Transverse colon (tissue), 4 donors: ENCODE measurements at regions not wholly inside any gene's neighbourhood (a gene's known extent, or its start where the extent isn't known, plus 50 kb on each side); places are given as distances from the start of the nearest gene placed in this dataset.

Source experiments
- DNase-seq: peaks from one replicate; pipeline ENCODE4 v3.0.0-alpha.2; 2019
- H3K27ac ChIP-seq, 4 donors: fragments of 200-600 bp; sonication (generic); 2 replicates each; pipeline ENCODE4 v1.5.1; 2016 to 2018; ENCODE audit warnings: inconsistent platforms in 4 of 4
- H3K27me3 ChIP-seq: fragments of 200-600 bp; sonication (generic); 2 replicates; pipeline ENCODE4 v1.5.1; 2017; ENCODE audit warnings: inconsistent platforms
- H3K36me3 ChIP-seq, 4 donors: fragments of 200-600 bp; sonication (generic); 2 replicates each; pipeline ENCODE4 v1.5.1; 2017 to 2019; ENCODE audit warnings: inconsistent platforms in 4 of 4
- H3K4me1 ChIP-seq, 4 donors: fragments of 200-600 bp; sonication (generic); 2 replicates each; pipeline ENCODE4 v1.5.1; 2017 to 2020; ENCODE audit warnings: inconsistent platforms in 4 of 4
- H3K4me3 ChIP-seq, 4 donors: fragments of 200-600 bp; sonication (generic); 1 replicate in 1 of 4; 2 replicates in 3 of 4; pipeline versions ENCODE4 v1.5.1 to v1.6.1; 2017 to 2019; ENCODE audit warnings: inconsistent platforms in 4 of 4
- H3K9me3 ChIP-seq, 2 donors: fragments of 200-600 bp; sonication (generic); 2 replicates each; pipeline ENCODE4 v1.5.1; 2017 to 2019; ENCODE audit warnings: inconsistent platforms in 2 of 2
- EP300 ChIP-seq: sonication (generic); formaldehyde crosslinking; IDR thresholded peaks from one replicate; pipeline ENCODE4 v1.6.1; 2017; ENCODE audit warnings: antibody characterized with exemption, low read depth
- POLR2A ChIP-seq: fragments of 450-650 bp; IDR thresholded peaks from one replicate; pipeline ENCODE4 v1.6.1; 2016; ENCODE audit warnings: antibody characterized with exemption, mild to moderate bottlenecking, moderate library complexity
- POLR2AphosphoS5 ChIP-seq, 3 donors: sonication (generic); formaldehyde crosslinking; IDR thresholded peaks; one replicate each; pipeline ENCODE4 v1.6.1; 2016; ENCODE audit warnings: antibody characterized with exemption in 3 of 3
- WGBS, 2 donors: methylation state at CpG; one replicate each; pipeline ENCODE4 v1.1.5; 2018; ENCODE audit warnings: low coverage in 1 of 2; 5-methylcytosine and 5-hydroxymethylcytosine counted together
- in situ Hi-C, 4 donors: fragments of 200-750 bp; cut with MboI; loops; one replicate each; pipeline versions ENCODE4 v1.15.0 to v1.15.1; 2017; ENCODE audit warnings: low sequenced_read_pairs in 3 of 4, low pct_ligation_motif_present in 1 of 4, low pct_unique_long_range_greater_than_20kb in 1 of 4
- intact Hi-C: fragments of 100-400 bp; cut with DNase I; formaldehyde crosslinking; loops from one replicate; pipeline ENCODE4 v1.15.1; 2023; ENCODE audit warnings: low total_unique reads
- TF ChIP-seq, protein P1 (sequence below), 5 experiments: fragments of 200-600 bp in 3 of 5; fragments of 450-650 bp in 2 of 5; sonication (generic) in 3 of 5; IDR thresholded peaks; 1 replicate in 2 of 5; 2 replicates in 3 of 5; pipeline ENCODE4 v1.5.1; 2016 to 2017; ENCODE audit warnings: antibody characterized with exemption in 5 of 5, inconsistent platforms in 3 of 5, mild to moderate bottlenecking in 2 of 5, moderate library complexity in 1 of 5

GRCh38 chr3:178267158-178267844, 268.9 kb upstream of the KCNMB2 start:
- Histone ChIP-seq H3K27ac (no peak overlapping the region), H3K36me3 (no peaks in the 10 kb centered on the region), H3K9me3 (no peaks in the 10 kb centered on the region), H3K4me1 (no peaks in the 10 kb centered on the region), H3K27me3 (no peaks in the 10 kb centered on the region), H3K4me3 (no peak overlapping the region)
- DNase-seq, result no peak
- TF ChIP-seq EP300 (no peak), POLR2A (no peak), POLR2AphosphoS5 (IDR thresholded peaks at IDR 0.05) (no peak)
- TF ChIP-seq, protein P1, sequence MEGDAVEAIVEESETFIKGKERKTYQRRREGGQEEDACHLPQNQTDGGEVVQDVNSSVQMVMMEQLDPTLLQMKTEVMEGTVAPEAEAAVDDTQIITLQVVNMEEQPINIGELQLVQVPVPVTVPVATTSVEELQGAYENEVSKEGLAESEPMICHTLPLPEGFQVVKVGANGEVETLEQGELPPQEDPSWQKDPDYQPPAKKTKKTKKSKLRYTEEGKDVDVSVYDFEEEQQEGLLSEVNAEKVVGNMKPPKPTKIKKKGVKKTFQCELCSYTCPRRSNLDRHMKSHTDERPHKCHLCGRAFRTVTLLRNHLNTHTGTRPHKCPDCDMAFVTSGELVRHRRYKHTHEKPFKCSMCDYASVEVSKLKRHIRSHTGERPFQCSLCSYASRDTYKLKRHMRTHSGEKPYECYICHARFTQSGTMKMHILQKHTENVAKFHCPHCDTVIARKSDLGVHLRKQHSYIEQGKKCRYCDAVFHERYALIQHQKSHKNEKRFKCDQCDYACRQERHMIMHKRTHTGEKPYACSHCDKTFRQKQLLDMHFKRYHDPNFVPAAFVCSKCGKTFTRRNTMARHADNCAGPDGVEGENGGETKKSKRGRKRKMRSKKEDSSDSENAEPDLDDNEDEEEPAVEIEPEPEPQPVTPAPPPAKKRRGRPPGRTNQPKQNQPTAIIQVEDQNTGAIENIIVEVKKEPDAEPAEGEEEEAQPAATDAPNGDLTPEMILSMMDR (IDR thresholded peaks at IDR 0.05), result no peak
- 47 to 56% methylated on average over 1 of the region's 1 CpG for WGBS, 2 donors
- in situ Hi-C loops, result no loop called here
- intact Hi-C loops, result no loop called here

- Histone ChIP-seq H3K9me3 (no peaks in the 10 kb centered on the region), H3K36me3 (no peaks in the 10 kb centered on the region), H3K4me3 (no peak overlapping the region), H3K27me3 (no peaks in the 10 kb centered on the region), H3K4me1 (no peaks in the 10 kb centered on the region), H3K27ac (no peak overlapping the region)
- no peak for DNase-seq
- in situ Hi-C loops, result no loop called here
- intact Hi-C loops, result no loop called here
- TF ChIP-seq, protein P1 (IDR thresholded peaks at IDR 0.05), result no peak
- no peak for TF ChIP-seq EP300
- 98 to 100% methylated on average over 4 of the region's 4 CpGs for WGBS, 2 donors
Observed at GRCh38 chr3:178270838-178271237, 265.4 kb upstream of the KCNMB2 start.

GRCh38 chr3:178271740-178272387, 264.4 kb upstream of the KCNMB2 start:
- no peaks in the 10 kb centered on the region for H3K27me3 ChIP-seq
- no peaks in the 10 kb centered on the region for H3K9me3 ChIP-seq
- H3K4me3 ChIP-seq, result no peak overlapping the region
- H3K4me1 ChIP-seq, result no peaks in the 10 kb centered on the region
- in situ Hi-C loops (no loop called here), intact Hi-C loops (no loop called here)
- DNase-seq, result no peak
- H3K27ac ChIP-seq, result no peak overlapping the region
- 76 to 83% methylated on average over 3 of the region's 3 CpGs for WGBS, 2 donors
- H3K36me3 ChIP-seq, result no peaks in the 10 kb centered on the region
- TF ChIP-seq, protein P1 (IDR thresholded peaks at IDR 0.05), result no peak
- no peak for TF ChIP-seq POLR2AphosphoS5 (IDR thresholded peaks at IDR 0.05)
- TF ChIP-seq EP300, result no peak

DNA sequence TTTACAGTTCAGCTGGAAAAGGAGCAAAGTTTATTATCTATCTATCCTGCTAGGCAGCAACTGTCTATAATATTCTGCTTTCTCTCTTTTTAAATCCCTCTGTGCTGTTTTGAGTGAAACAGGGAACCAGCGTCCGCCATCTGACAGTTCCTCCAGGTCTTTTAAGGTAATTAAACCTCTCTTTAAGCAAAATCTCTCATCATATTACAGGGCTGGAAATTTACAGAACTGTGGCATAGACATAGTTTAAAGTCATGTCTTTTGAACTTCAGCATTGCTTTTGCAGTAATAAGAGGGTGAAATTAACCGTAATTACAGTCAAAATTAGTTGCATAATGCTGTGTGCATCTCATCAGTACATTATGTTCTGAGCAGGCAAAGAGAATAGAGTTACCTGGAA, 263.4 kb upstream of the KCNMB2 start:
- TF ChIP-seq EP300 (no peak), POLR2A (no peak), POLR2AphosphoS5 (IDR thresholded peaks at IDR 0.05) (no peak)
- TF ChIP-seq, protein P1 (IDR thresholded peaks at IDR 0.05), result no peak
- peaks cover 0 to 8% (median 0%) of the 10 kb centered on the region in 4 donors for H3K4me1 ChIP-seq
- H3K27me3 ChIP-seq, result no peaks in the 10 kb centered on the region

More for the DNA sequence above, 263.4 kb upstream of the KCNMB2 start:
- H3K36me3 ChIP-seq, result no peaks in the 10 kb centered on the region
- intact Hi-C loops, result no loop called here
- 90 to 100% methylated on average over 2 to 3 of the region's 3 CpGs for WGBS, 2 donors
- no peak for DNase-seq
- in situ Hi-C loops, result no loop called here
- no peak overlapping the region for H3K4me3 ChIP-seq
- no peak overlapping the region for H3K27ac ChIP-seq
- H3K9me3 ChIP-seq, result no peaks in the 10 kb centered on the region
